ENCODE measurements at regions not wholly inside any gene's neighbourhood (a gene's known extent, or its start where the extent isn't known, plus 50 kb on each side); places are given as distances from the start of the nearest gene placed in this dataset.

DNA sequence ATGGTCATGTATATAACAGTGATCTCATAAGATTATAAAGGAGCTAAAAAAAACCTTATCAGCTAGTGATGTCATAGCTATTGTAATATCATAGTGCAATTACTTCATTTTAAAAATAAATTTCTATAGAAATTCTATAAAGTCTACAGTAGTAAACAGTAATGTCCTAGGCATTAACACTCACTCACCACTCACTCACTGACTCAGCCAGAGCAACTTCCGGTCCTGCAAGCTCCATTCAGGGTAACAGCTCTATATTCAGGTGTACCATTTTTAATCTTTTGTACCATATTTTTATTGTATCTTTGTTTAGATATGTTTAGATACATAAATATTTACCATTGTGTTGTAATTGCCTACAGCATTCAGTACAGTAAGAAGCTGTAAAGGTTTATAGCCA is 524.4 kb upstream of the CDH5 start:
- Mint-ChIP-seq H3K4me3 (no peak overlapping the region), H3K27me3 (ENCODE audit: low read depth, poor library complexity) (no peaks in the 10 kb centered on the region), H3K36me3 (ENCODE audit: low read depth) (no peaks in the 10 kb centered on the region), H3K4me1 (peaks cover 14% of the 10 kb centered on the region), H3K27ac (no peak overlapping the region), H3K9me3 (peaks cover 4% of the 10 kb centered on the region)
- no peak for DNase-seq
- TF ChIP-seq CTCF (IDR thresholded peaks at IDR 0.05): no peak

DNA sequence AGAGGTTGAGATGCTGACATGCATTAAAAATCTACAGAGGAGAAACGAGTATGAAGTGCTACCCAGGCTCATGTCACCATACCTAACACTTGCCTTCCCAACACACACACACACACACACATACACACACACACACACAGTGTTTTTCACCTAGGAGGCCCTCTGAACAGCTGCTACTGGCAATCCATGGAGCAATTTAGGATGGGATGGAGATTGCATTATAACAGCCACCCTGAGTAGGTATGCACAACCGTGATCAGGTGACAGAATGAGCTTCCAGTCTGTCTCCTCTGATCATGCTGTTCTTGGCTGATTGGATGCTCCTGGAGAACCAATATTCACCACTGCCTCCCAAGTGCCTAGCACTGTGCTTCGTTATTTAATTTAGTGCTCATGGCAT is 528.5 kb upstream of the CDH5 start:
- peaks cover 6% of the 10 kb centered on the region for H3K4me1 Mint-ChIP-seq
- no peak overlapping the region for H3K4me3 Mint-ChIP-seq
- peaks cover 2% of the 10 kb centered on the region for H3K9me3 Mint-ChIP-seq
- H3K27ac Mint-ChIP-seq: no peak overlapping the region
- DNase-seq: no peak
- TF ChIP-seq CTCF (IDR thresholded peaks at IDR 0.05): no peak
- peaks cover 4% of the 10 kb centered on the region for H3K27me3 Mint-ChIP-seq (ENCODE audit: low read depth, poor library complexity)
- H3K36me3 Mint-ChIP-seq (ENCODE audit: low read depth): no peaks in the 10 kb centered on the region

DNA sequence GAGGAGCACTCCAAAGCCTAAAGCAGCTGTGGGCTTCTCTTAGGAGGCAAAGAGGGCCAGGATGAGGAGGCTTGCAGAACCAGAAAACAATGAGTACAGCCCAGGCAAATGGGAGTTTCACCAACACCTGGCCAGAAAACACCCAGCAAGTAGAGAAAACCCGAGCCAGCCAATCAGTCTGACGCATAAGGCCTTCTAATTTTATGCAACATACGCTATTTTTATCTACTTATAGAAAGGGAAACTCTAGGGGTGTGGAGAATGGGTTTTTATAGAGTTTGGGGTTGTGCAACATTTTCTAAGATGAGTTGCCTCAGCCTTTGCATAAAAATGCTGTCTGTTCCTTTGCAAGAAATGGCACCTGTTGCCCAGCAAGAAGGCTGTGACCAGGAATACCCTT is 529.0 kb upstream of the CDH5 start:
- peaks cover 4% of the 10 kb centered on the region for H3K27me3 Mint-ChIP-seq (ENCODE audit: low read depth, poor library complexity)
- TF ChIP-seq CTCF (IDR thresholded peaks at IDR 0.05): no peak
- no peaks in the 10 kb centered on the region for H3K9me3 Mint-ChIP-seq
- DNase-seq: no peak
- no peaks in the 10 kb centered on the region for H3K36me3 Mint-ChIP-seq (ENCODE audit: low read depth)
- no peak overlapping the region for H3K27ac Mint-ChIP-seq
- H3K4me3 Mint-ChIP-seq: no peak overlapping the region
- H3K4me1 Mint-ChIP-seq: peaks cover 9% of the 10 kb centered on the region

- H3K36me3 Mint-ChIP-seq (ENCODE audit: low read depth): no peaks in the 10 kb centered on the region
- DNase-seq: no peak
- peaks cover 13% of the 10 kb centered on the region for H3K4me1 Mint-ChIP-seq
- H3K27ac Mint-ChIP-seq: no peak overlapping the region
- H3K4me3 Mint-ChIP-seq: no peak overlapping the region
- TF ChIP-seq CTCF (IDR thresholded peaks at IDR 0.05): no peak
- peaks cover 7% of the 10 kb centered on the region for H3K27me3 Mint-ChIP-seq (ENCODE audit: low read depth, poor library complexity)
- no peaks in the 10 kb centered on the region for H3K9me3 Mint-ChIP-seq
Measured at GRCh38 chr16:65834688-65835087, 531.8 kb upstream of the CDH5 start.

GRCh38 chr16:65833171-65833871 is 533.2 kb upstream of the CDH5 start:
- peak overlapping the region; percentile 36 for H3K27ac Mint-ChIP-seq
- no peak for TF ChIP-seq CTCF (IDR thresholded peaks at IDR 0.05)
- no peak overlapping the region for H3K4me3 Mint-ChIP-seq
- no peak for DNase-seq
- peaks cover 13% of the 10 kb centered on the region for H3K27me3 Mint-ChIP-seq (ENCODE audit: low read depth, poor library complexity)
- no peaks in the 10 kb centered on the region for H3K9me3 Mint-ChIP-seq
- peaks cover 16% of the 10 kb centered on the region for H3K4me1 Mint-ChIP-seq
- no peaks in the 10 kb centered on the region for H3K36me3 Mint-ChIP-seq (ENCODE audit: low read depth)

GRCh38 chr16:65832679-65833078 is 533.8 kb upstream of the CDH5 start:
- no peak for DNase-seq
- Mint-ChIP-seq H3K36me3 (ENCODE audit: low read depth) (no peaks in the 10 kb centered on the region), H3K27ac (no peak overlapping the region), H3K4me1 (peaks cover 22% of the 10 kb centered on the region), H3K4me3 (no peak overlapping the region), H3K27me3 (ENCODE audit: low read depth, poor library complexity) (peaks cover 13% of the 10 kb centered on the region), H3K9me3 (no peaks in the 10 kb centered on the region)
- TF ChIP-seq CTCF (IDR thresholded peaks at IDR 0.05): no peak
